Embryonic facial prominence (tissue), 1 donor: ENCODE measurements at regions not wholly inside any gene's neighbourhood (a gene's known extent, or its start where the extent isn't known, plus 50 kb on each side); places are given as distances from the start of the nearest gene placed in this dataset.
"Not testable (repeated sequence)": the region's sequence is repeated elsewhere in the genome, so short reads cannot be mapped to it uniquely, and the experiment has no call there.

ENCODE experiments used
- DNase-seq: peaks from one replicate; pipeline ENCODE4 v3.0.0-alpha.2; 2016; ENCODE audit errors: extremely low spot score

GRCh38 chr12:90611048-90611447 is 343.9 kb downstream of the CCER1 start:
- no peak for DNase-seq

DNA sequence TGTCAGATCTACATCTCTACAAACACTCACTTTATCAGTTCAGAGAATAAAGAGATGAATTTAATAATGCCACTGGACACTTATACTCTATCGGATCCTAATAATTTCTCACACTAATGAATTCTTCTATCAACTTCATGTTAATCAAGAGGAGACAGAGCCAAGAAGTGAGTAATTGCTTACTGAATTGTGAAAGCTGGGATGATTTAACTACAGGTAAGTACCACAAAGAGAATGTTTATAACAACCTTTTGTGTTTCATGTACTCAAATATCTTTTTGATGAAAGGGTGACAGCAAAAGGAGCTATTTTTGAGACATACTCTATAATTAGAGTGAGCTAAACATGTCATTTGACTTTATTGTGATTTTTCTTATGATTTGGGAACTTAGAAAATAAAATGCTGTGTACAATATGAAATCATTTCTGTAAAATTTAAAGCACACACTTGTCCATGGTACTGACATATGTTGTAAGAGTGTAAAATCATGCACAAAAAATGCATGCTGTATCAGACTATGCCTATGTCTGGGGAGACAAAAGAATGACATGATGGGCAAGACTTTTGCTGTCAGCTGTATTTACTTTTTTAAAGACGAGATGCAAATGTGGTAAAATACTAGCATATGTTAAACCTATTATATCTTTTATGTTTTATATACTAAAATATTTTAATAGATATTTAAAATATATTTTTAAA is 361.2 kb downstream of the CCER1 start:
- no peak for DNase-seq

- DNase-seq: no peak
These were observed 365.0 kb downstream of the CCER1 start for GRCh38 chr12:90589956-90590355.

GRCh38 chr12:90585640-90586304 is 369.2 kb downstream of the CCER1 start:
- no peak for DNase-seq

GRCh38 chr12:90576707-90577106 is 378.3 kb downstream of the CCER1 start:
- no peak for DNase-seq

DNA sequence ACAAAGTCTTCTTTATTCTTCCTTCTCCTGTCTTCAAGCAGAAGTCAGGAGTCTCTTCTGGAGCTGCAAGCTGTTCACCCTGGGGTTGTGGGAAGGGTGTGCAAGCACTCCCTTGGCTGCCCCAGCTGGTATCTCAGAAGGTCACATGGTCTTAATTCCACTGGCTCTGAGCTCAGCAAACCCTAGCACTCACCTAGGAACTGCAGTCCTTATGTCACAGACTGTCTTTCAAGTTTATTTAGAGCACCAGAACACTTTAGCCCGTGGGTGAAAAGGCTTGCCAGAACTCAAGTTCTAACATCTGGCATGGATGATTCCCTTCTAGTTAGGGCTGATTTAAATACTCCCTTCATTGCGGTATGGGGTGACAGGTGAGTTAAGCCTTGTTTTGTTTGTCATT is 379.0 kb downstream of the CCER1 start:
- no peak for DNase-seq

GRCh38 chr12:90574676-90575075 is 380.3 kb downstream of the CCER1 start:
- DNase-seq: no peak

GRCh38 chr12:90572778-90573177 is 382.2 kb downstream of the CCER1 start:
- no peak for DNase-seq

DNA sequence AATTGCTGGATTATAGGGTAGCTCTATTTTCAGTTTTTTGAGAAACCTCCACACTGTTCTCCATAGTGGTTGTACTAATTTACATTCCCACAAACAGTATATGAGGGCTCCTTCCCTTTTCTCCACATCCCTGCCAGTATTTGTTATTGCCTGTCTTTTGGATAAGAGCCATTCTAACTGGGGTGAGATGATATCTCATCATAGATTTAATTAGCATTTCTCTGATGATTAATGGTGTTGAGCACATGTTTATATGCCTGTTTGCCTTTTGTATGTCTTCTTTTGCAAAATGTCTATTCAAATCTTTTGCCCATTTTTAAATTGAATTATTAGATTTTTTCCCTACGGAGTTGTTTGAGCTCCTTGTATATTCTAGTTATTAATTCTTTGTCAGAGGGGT is 385.3 kb downstream of the CCER1 start:
- no peak for DNase-seq

DNA sequence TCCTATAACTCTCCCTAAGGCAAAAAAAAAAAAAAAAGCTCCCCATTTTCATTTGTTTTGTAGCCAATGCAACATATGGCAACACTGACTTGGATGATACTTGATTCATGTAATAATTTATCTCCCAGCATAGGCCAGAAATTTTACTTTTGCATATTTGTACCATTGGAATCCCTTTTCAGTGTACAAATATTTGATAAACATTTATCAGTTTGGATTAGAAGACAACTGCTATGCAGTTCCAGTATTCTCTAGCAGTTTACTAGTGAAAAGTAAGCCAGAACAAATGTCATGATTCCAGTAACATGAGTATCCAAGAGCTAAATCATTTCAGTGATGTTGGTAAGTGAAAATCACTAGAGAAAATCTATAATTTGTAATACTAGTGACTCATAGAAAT is 392.3 kb downstream of the CCER1 start:
- DNase-seq: no peak

DNA sequence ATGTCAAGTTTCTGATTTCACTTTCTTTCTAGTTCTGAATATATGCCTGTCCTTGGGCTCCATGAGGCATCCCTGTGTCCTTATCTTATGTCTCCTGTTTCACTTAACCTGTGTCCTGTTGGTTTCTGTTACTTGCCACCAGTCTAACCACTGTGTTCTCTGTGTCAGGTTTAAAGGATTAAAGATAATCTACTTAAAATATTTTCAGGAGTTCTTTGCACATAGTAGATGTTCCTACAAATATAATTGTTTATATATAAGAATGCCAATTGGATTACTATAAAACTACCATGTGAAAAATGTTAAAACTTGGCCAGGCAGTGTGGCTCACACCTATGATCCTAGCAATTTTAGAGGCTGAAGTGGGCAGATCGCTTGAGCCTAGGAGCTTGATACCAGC is 406.4 kb downstream of the CCER1 start:
- no peak for DNase-seq

DNA sequence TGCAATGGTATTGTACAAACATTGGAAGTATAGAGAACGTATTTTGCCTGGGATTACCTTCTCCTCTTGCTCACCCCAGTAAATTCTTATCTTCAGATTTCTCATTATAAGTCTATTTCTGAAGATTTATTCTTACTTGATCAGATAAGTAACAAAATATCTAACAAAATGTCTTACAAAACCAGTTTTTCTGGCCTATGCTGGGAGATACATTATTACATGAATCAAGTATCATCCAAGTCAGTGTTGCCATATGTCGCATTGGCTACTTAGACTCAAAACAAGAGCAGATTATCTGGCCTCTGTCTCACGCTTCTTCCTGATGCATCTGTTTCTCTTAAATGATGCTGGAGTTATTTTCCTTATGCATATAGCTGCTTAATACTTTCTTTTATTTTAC is 408.5 kb downstream of the CCER1 start:
- DNase-seq: no peak

DNA sequence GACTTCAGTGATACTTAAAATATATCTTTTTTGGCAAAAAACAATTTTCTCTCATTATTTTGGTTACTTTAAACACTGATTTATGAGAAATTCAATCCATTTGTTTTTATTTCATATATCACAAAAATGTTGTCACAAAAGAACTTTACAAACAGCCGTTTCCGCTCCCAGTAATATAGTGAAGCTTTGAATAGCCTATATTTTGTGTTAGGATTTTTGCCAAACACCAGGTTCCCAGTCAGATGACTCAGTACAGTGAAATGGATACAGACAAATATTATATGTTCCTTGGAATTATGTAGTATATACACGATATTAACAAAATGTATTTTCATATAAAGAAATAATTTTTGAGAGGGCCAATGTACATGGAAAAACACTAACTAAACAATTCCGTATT is 411.1 kb downstream of the CCER1 start:
- no peak for DNase-seq

DNA sequence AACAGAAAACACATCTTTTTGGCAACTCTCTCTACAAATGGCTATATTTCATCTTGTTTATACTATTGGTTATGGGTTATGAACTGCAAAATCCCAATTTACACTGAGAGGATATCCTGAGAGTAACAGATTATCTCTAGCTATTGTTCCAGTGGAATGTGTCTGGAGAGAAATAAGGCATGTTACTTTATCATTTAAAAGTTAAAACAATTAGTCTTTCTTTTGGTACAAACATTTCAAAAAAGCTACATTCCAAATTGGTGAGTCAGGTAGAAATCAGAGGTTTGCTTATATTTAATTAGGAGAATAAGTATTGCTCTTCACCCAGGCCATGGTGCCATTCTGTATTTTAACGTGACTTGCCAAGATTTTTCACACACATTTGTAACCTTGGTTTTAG is 411.6 kb downstream of the CCER1 start:
- no peak for DNase-seq

DNA sequence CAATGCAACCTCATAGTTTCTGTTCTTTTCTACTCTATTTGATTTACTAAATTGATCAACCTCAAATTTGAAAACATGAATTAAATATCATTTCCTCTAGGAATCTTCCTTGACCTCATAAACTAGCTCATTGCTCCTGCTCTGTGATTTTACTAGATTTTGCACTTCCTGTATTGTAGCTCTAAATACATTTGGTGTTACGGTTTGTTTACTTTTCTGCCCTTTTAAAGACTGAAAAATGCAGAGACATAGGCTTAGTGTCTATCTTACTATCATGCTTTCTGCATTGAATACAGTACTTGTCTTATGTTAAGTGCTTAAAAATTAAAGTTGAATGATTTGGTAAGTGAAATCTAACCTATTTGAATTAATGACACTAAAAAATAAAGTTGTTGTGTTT is 412.1 kb downstream of the CCER1 start:
- DNase-seq: not testable (repeated sequence)

GRCh38 chr12:90533828-90534227 is 421.1 kb downstream of the CCER1 start:
- DNase-seq: not testable (repeated sequence)

GRCh38 chr12:90520002-90520734 is 434.8 kb downstream of the CCER1 start:
- DNase-seq: no peak

DNA sequence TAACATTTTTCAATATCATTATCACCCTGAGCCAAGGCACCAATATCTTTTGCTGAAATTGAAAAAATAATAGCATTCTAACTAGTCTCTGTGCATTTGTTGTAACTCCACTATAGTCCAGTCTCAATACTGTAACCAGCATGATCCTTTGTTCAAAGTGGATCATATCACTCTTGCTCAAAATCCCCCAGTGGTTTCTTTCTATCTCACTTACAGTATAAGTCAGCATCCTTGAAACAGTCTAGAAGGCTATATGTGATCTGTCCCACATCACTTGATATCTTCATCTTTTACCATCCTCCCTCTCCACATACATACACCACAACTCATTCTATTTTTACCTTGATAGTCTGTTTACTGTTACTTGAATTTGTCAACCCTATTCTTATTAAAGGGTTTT is 435.7 kb downstream of the CCER1 start:
- no peak for DNase-seq

DNA sequence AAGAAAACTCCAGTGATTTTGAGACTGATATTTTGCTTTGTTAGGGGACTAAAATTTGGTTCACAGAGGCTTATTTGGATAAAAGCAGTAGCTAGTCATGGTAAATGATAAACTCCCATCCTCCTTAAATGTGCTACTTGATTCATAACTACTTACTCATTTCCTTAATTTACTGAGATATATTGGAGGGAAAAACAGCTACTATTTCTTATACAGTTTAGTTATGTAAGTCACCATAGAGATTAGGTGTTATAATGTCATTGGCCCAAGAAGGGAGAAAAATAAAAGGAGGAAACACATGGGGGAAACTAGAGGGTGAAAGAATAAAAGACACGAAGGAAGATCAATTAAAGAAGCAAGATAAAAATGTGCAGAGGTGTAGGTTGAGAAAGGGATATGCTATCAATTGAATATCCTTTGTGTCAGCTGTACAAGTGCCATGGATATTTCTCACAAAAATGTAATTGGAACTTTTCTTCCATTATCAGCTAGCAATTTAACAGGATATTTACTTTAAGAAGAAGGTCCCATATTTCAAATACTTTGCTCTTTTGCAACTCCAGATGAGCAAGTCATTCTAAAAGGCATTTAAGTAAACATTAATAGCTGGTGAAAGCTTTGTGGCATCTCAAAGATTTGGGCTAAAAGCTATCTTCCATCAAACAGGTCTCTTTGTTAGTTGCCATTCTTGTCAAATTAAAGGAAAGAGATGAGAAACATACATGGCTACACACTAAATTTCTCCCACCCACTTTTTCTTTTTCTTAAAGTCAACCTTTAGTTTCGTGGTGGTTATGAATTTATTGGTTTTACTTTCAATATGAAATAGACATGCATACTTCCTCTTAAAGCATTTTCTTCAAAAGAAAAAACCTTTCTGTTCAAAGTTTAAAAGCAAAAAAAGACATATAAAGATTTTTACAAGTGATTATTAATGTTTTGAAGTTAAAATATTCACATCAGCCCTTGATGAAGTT is 439.5 kb downstream of the CCER1 start:
- DNase-seq: no peak

- peak; percentile 32 for DNase-seq
These were observed 440.7 kb downstream of the CCER1 start for GRCh38 chr12:90514325-90514724.

- DNase-seq: no peak
These were observed 442.5 kb downstream of the CCER1 start for GRCh38 chr12:90512518-90512917.

DNA sequence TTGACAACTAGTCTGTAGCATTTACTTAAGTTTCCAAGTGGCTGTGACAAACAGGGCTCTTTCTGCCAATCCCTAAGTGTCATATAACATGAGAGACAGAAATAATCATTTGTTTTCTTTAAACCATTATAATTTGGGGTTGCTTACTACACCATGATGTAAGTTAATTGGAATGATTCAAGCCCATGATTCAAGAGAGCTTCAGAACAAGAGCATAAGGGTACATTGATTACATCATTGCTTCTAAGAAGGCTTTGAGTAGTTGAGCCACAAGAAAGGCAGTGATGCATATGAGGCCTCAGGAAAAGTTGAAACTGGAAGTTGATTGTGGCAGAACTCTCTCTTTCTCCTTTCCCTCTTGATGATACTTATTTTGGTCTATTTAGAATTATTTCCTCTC is 444.0 kb downstream of the CCER1 start:
- DNase-seq: no peak
